ENCODE measurements at regions not wholly inside any gene's neighbourhood (a gene's known extent, or its start where the extent isn't known, plus 50 kb on each side); places are given as distances from the start of the nearest gene placed in this dataset.
"Not testable (repeated sequence)": the region's sequence is repeated elsewhere in the genome, so short reads cannot be mapped to it uniquely, and the experiment has no call there.

DNA sequence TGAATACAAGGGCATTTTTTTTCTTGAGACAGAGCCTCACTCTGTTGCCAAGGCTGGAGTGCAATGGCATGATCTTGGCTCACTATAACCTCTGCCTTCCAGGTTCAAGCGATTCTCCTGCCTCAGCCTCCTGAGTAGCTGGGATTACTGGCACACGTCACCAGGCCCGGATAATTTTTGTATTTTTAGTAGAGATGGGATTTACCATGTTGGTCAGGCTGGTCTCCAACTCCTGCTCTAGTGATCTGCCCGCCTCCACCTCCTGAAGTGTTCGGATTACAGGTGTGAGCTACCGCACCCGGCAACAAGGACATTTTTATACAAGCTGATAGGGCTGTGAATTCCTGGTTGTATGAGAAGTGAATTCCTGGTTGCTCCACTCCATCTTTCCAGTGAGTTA, 577.7 kb upstream of the TPTE start:
- H3K27ac ChIP-seq (ENCODE audit: low read depth in 1 of 2, low read length in 2 of 2); H4K20me1 ChIP-seq (ENCODE audit: insufficient read depth, low read length); H3K4me3 Mint-ChIP-seq; H3K4me2 ChIP-seq (replicated peaks; ENCODE audit: extremely low read depth, low read length, poor library complexity, severe bottlenecking); H3K9ac ChIP-seq (ENCODE audit: insufficient read depth, low read length, poor library complexity, severe bottlenecking); H3K27me3 ChIP-seq (ENCODE audit: control insufficient read depth in 2 of 2, insufficient read depth in 2 of 2, low read length in 2 of 2); H3K36me3 Mint-ChIP-seq; H3K4me3 ChIP-seq (replicated peaks in 1 of 3; ENCODE audit: low read depth in 2 of 3, low read length in 3 of 3); H3K79me2 ChIP-seq (ENCODE audit: insufficient read depth, low read length); H3K27ac Mint-ChIP-seq; DNase-seq; H3K27me3 Mint-ChIP-seq (ENCODE audit: low read depth in 3 of 3); H3K36me3 ChIP-seq (replicated peaks in 1 of 2; ENCODE audit: control insufficient read depth in 1 of 2, insufficient read depth in 2 of 2, low read length in 2 of 2); H3K4me1 Mint-ChIP-seq; intact Hi-C loops (cut with micrococcal nuclease); H3K4me1 ChIP-seq (ENCODE audit: control insufficient read depth in 1 of 2, insufficient read depth in 2 of 2, low read length in 2 of 2); H2AFZ ChIP-seq (ENCODE audit: insufficient read depth, low read depth, low read length, poor library complexity, severe bottlenecking): not testable (repeated sequence)
- H3K9me3 Mint-ChIP-seq = peaks cover 3 to 41% (median 22%) of the 10 kb centered on the region in 7 donors
- 86% methylated on average over 4 of the region's 7 CpGs for whole genome bisulfite sequencing (ENCODE audit: insufficient coverage)
- H3K9me3 ChIP-seq (replicated peaks in 1 of 2; ENCODE audit: control insufficient read depth in 1 of 2, insufficient read depth in 1 of 2, low read length in 2 of 2) = peaks cover 19 to 52% of the 10 kb centered on the region in 2 donors

- H3K4me3 ChIP-seq (replicated peaks in 1 of 3; ENCODE audit: low read depth in 2 of 3, low read length in 3 of 3); H3K36me3 Mint-ChIP-seq; H3K27me3 ChIP-seq (ENCODE audit: control insufficient read depth in 2 of 2, insufficient read depth in 2 of 2, low read length in 2 of 2); H3K27ac ChIP-seq (ENCODE audit: low read depth in 1 of 2, low read length in 2 of 2); H3K27ac Mint-ChIP-seq; H3K36me3 ChIP-seq (replicated peaks in 1 of 2; ENCODE audit: control insufficient read depth in 1 of 2, insufficient read depth in 2 of 2, low read length in 2 of 2); H3K9ac ChIP-seq (ENCODE audit: insufficient read depth, low read length, poor library complexity, severe bottlenecking); H3K27me3 Mint-ChIP-seq (ENCODE audit: low read depth in 3 of 3); H4K20me1 ChIP-seq (ENCODE audit: insufficient read depth, low read length); H3K4me3 Mint-ChIP-seq; intact Hi-C loops (cut with micrococcal nuclease); H2AFZ ChIP-seq (ENCODE audit: insufficient read depth, low read depth, low read length, poor library complexity, severe bottlenecking); H3K4me2 ChIP-seq (replicated peaks; ENCODE audit: extremely low read depth, low read length, poor library complexity, severe bottlenecking); H3K4me1 Mint-ChIP-seq; H3K4me1 ChIP-seq (ENCODE audit: control insufficient read depth in 1 of 2, insufficient read depth in 2 of 2, low read length in 2 of 2); DNase-seq; H3K79me2 ChIP-seq (ENCODE audit: insufficient read depth, low read length): not testable (repeated sequence)
- H3K9me3 Mint-ChIP-seq = peaks cover 8 to 51% (median 32%) of the 10 kb centered on the region in 7 donors
- peaks cover 31 to 60% of the 10 kb centered on the region in 2 donors for H3K9me3 ChIP-seq (replicated peaks in 1 of 2; ENCODE audit: control insufficient read depth in 1 of 2, insufficient read depth in 1 of 2, low read length in 2 of 2)
- WGBS (ENCODE audit: insufficient coverage) = no CpG with 5 or more reads among the region's 1 CpG
Observed at GRCh38 chr21:9946057-9946456, 575.3 kb upstream of the TPTE start.

DNA sequence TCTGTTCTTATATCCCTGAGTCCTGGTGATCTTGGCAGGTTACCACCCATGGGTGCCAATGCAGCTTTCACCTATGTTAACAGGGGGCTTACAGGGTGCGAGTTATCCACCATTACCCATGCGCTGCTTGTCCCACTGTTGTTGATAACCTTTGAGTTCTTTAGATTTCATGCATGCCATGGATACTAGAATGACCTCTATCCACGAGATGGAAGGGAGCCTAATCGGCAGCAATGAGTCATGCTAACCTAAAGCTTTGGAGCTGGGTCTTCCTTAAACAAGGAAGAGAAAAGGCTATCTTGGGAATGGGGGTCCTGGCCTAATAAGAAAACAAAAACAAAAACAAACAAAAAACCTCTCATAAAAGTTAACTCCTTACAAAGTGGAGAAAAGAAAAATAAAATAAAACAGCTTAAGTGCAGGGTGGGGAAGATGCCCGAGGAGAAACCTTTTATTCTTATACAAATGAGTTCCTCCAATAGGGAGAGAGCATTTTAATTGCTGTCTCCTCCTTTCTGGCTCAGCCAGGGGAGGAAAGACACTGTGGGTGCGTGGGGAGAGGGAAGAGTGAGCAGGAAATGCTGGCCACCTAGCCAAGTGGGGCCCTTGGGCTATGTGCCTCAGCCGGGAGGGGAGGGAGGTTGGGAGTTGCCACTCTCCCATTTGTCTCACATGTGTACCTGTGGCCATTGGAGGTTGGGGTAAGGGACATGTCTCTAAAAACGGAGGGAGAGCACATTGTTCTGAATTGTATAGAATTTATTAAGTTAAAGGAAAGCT, 571.7 kb upstream of the TPTE start:
- not testable (repeated sequence) for DNase-seq

DNA sequence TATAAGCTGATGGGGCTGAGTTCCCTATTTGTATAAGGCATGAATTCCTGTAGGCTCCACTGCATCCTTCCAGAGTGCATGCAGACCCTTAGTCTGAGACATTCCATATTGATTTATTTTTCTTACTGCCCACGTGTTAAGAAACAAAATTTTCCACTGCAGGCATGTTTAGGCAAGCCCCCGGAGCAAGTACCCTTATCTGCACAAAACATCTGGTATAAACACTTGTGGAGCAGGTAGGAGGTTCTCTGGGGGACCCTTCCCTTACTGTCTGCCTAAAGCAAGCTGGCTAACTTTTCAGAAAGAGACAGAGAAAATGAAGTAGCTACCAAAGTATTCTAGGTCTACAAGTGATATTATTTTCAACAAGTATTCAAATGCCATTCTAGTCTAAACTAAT, 571.0 kb upstream of the TPTE start:
- H3K27me3 ChIP-seq (ENCODE audit: control insufficient read depth in 2 of 2, insufficient read depth in 2 of 2, low read length in 2 of 2); H3K4me2 ChIP-seq (replicated peaks; ENCODE audit: extremely low read depth, low read length, poor library complexity, severe bottlenecking); H3K4me1 ChIP-seq (ENCODE audit: control insufficient read depth in 1 of 2, insufficient read depth in 2 of 2, low read length in 2 of 2); H3K4me3 ChIP-seq (replicated peaks in 1 of 3; ENCODE audit: low read depth in 2 of 3, low read length in 3 of 3); H2AFZ ChIP-seq (ENCODE audit: insufficient read depth, low read depth, low read length, poor library complexity, severe bottlenecking); H3K79me2 ChIP-seq (ENCODE audit: insufficient read depth, low read length); H3K27me3 Mint-ChIP-seq (ENCODE audit: low read depth in 3 of 3); H3K27ac Mint-ChIP-seq; H4K20me1 ChIP-seq (ENCODE audit: insufficient read depth, low read length); H3K36me3 Mint-ChIP-seq; H3K36me3 ChIP-seq (replicated peaks in 1 of 2; ENCODE audit: control insufficient read depth in 1 of 2, insufficient read depth in 2 of 2, low read length in 2 of 2); intact Hi-C loops (cut with micrococcal nuclease); DNase-seq; H3K4me3 Mint-ChIP-seq; H3K27ac ChIP-seq (ENCODE audit: low read depth in 1 of 2, low read length in 2 of 2); H3K4me1 Mint-ChIP-seq; H3K9ac ChIP-seq (ENCODE audit: insufficient read depth, low read length, poor library complexity, severe bottlenecking): not testable (repeated sequence)
- peaks cover 13 to 30% of the 10 kb centered on the region in 2 donors for H3K9me3 ChIP-seq (replicated peaks in 1 of 2; ENCODE audit: control insufficient read depth in 1 of 2, insufficient read depth in 1 of 2, low read length in 2 of 2)
- peaks cover 6 to 33% (median 21%) of the 10 kb centered on the region in 7 donors for H3K9me3 Mint-ChIP-seq
- WGBS (ENCODE audit: insufficient coverage) = no CpG with 5 or more reads among the region's 2 CpGs

More for the DNA sequence above, 571.7 kb upstream of the TPTE start:
- H3K36me3 ChIP-seq (replicated peaks in 1 of 2; ENCODE audit: control insufficient read depth in 1 of 2, insufficient read depth in 2 of 2, low read length in 2 of 2); H3K79me2 ChIP-seq (ENCODE audit: insufficient read depth, low read length); H3K27ac ChIP-seq (ENCODE audit: low read depth in 1 of 2, low read length in 2 of 2); H3K4me1 ChIP-seq (ENCODE audit: control insufficient read depth in 1 of 2, insufficient read depth in 2 of 2, low read length in 2 of 2); H3K4me3 ChIP-seq (replicated peaks in 1 of 3; ENCODE audit: low read depth in 2 of 3, low read length in 3 of 3); H2AFZ ChIP-seq (ENCODE audit: insufficient read depth, low read depth, low read length, poor library complexity, severe bottlenecking); H3K9ac ChIP-seq (ENCODE audit: insufficient read depth, low read length, poor library complexity, severe bottlenecking); H3K27me3 ChIP-seq (ENCODE audit: control insufficient read depth in 2 of 2, insufficient read depth in 2 of 2, low read length in 2 of 2); H3K36me3 Mint-ChIP-seq; H3K27ac Mint-ChIP-seq; H4K20me1 ChIP-seq (ENCODE audit: insufficient read depth, low read length); H3K27me3 Mint-ChIP-seq (ENCODE audit: low read depth in 3 of 3); H3K4me2 ChIP-seq (replicated peaks; ENCODE audit: extremely low read depth, low read length, poor library complexity, severe bottlenecking); H3K4me3 Mint-ChIP-seq; intact Hi-C loops (cut with micrococcal nuclease); H3K4me1 Mint-ChIP-seq: not testable (repeated sequence)
- WGBS (ENCODE audit: insufficient coverage) = 64% methylated on average over 5 of the region's 8 CpGs
- H3K9me3 Mint-ChIP-seq = peaks cover 6 to 33% (median 21%) of the 10 kb centered on the region in 7 donors
- H3K9me3 ChIP-seq (replicated peaks in 1 of 2; ENCODE audit: control insufficient read depth in 1 of 2, insufficient read depth in 1 of 2, low read length in 2 of 2) = peaks cover 13 to 36% of the 10 kb centered on the region in 2 donors

Data from CD14-positive monocyte (primary cell).